Vagina (tissue), 2 donors: ENCODE measurements at regions not wholly inside any gene's neighbourhood (a gene's known extent, or its start where the extent isn't known, plus 50 kb on each side); places are given as distances from the start of the nearest gene placed in this dataset.

Source experiments
- POLR2A ChIP-seq, 2 donors: fragments of 450-650 bp; IDR thresholded peaks; one replicate each; pipeline ENCODE4 v1.6.1; 2017; ENCODE audit warnings: antibody characterized with exemption in 2 of 2, mild to moderate bottlenecking in 2 of 2, moderate library complexity in 2 of 2
- POLR2AphosphoS5 ChIP-seq, 2 donors: sonication (generic); formaldehyde crosslinking; IDR thresholded peaks; one replicate each; pipeline ENCODE4 v1.9.0; 2017; ENCODE audit warnings: antibody characterized with exemption in 2 of 2, mild to moderate bottlenecking in 2 of 2, low read depth in 1 of 2; ENCODE audit not compliant: insufficient read depth in 1 of 2
- TF ChIP-seq, protein P1 (sequence below), 3 experiments: fragments of 450-650 bp in 2 of 3; fragments of 200-600 bp in 1 of 3; sonication (generic) in 1 of 3; IDR thresholded peaks; one replicate each; pipeline ENCODE4 v1.5.1; 2017 to 2019; ENCODE audit warnings: antibody characterized with exemption in 3 of 3, mild to moderate bottlenecking in 2 of 3, moderate library complexity in 2 of 3

DNA sequence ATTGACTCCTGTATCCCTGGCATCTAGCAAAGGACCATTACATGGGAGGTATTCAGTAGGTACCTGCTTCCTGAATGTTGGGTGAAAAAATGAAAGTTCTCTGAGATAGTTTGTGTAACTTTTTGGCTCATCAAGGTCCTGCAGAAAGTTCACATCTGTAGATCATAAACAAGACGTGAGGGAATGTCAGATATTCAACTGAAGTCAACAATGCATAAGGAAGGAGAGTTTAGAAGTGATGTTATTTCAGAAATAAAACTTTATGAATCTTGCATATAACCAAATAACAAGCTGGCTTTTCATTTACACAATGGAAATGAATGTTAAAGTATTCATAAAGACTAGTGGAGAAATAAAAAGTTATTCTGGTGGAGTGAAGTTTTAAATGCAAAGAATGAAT, 73.4 kb upstream of the RBMS3 start:
- TF ChIP-seq, protein P1, sequence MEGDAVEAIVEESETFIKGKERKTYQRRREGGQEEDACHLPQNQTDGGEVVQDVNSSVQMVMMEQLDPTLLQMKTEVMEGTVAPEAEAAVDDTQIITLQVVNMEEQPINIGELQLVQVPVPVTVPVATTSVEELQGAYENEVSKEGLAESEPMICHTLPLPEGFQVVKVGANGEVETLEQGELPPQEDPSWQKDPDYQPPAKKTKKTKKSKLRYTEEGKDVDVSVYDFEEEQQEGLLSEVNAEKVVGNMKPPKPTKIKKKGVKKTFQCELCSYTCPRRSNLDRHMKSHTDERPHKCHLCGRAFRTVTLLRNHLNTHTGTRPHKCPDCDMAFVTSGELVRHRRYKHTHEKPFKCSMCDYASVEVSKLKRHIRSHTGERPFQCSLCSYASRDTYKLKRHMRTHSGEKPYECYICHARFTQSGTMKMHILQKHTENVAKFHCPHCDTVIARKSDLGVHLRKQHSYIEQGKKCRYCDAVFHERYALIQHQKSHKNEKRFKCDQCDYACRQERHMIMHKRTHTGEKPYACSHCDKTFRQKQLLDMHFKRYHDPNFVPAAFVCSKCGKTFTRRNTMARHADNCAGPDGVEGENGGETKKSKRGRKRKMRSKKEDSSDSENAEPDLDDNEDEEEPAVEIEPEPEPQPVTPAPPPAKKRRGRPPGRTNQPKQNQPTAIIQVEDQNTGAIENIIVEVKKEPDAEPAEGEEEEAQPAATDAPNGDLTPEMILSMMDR (IDR thresholded peaks at IDR 0.05) = no peak
- TF ChIP-seq POLR2A (IDR thresholded peaks at IDR 0.05) (no peak), POLR2AphosphoS5 (IDR thresholded peaks at IDR 0.05; ENCODE audit: insufficient read depth in 1 of 2, low read depth in 1 of 2) (no peak)
